ENCODE measurements at regions not wholly inside any gene's neighbourhood (a gene's known extent, or its start where the extent isn't known, plus 50 kb on each side); places are given as distances from the start of the nearest gene placed in this dataset.

GRCh38 chr13:44229371-44230030, 144.1 kb upstream of the SERP2 start:
- no peak for DNase-seq

GRCh38 chr13:44230071-44230470, 143.6 kb upstream of the SERP2 start:
- DNase-seq, result no peak

DNA sequence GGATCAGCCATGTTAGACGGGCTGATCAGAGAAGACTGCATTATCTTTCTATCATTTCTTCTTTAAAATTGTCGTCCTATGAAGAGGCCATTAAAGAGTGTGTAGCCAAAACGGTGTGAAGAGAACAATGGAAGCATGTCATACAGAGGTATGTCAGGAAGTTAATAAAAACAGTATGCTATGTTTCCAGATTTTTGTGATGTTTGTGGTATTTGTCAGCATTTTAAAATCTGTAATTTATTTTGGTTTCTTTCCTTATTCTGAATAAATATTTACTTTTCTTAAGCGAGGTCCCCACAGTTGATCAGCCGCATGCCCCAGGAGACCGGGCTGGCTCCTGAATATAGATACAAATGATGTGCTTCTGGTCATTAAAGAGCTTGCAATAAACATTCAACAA, 142.9 kb upstream of the SERP2 start:
- DNase-seq, result no peak

- DNase-seq, result no peak
Measured at GRCh38 chr13:44231786-44232516, 141.7 kb upstream of the SERP2 start.

GRCh38 chr13:44232774-44233173, 140.8 kb upstream of the SERP2 start:
- no peak for DNase-seq

- DNase-seq, result no peak
Measured at GRCh38 chr13:44234566-44234965, 139.1 kb upstream of the SERP2 start.

DNA sequence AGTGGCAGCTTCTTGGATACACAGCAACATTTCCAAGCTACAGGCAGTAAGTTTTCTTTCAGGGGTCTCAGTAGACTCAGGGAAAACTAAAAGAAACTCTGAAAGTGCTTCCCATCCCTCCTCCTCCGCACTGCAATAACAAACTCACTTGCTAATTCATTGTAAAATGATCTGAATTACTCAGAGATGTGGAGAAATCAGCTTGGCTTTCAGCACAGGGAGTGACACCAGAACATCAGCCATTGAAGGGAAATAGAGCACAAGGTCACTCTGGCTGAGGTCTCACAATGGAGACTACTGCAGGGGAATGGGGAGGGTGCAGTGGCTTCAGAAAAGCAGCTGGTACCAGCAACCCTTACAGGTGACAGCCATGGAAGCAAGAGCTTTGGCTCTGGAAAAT, 137.3 kb upstream of the SERP2 start:
- no peak for DNase-seq

DNA sequence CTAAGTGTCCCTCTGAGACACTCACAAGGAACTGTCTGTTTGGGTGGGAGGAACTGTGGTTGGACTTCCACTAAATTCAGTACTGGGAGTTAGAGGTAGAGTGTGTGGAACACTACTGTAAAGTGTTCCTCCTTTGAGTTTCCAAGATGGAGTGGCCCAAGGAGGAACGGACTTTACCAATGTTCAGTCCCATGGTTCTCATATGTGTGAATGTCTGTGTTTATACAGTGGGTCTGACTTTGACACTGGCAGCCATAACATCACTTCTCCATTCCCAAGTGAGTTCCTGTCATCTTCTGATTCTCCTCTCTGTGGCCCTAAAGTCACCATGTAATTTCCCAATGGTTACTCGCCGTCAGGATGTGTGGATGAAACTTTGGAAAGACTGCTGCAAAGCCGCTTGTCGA, 136.8 kb upstream of the SERP2 start:
- no peak for DNase-seq

GRCh38 chr13:44237276-44237767, 136.3 kb upstream of the SERP2 start:
- DNase-seq, result no peak

DNA sequence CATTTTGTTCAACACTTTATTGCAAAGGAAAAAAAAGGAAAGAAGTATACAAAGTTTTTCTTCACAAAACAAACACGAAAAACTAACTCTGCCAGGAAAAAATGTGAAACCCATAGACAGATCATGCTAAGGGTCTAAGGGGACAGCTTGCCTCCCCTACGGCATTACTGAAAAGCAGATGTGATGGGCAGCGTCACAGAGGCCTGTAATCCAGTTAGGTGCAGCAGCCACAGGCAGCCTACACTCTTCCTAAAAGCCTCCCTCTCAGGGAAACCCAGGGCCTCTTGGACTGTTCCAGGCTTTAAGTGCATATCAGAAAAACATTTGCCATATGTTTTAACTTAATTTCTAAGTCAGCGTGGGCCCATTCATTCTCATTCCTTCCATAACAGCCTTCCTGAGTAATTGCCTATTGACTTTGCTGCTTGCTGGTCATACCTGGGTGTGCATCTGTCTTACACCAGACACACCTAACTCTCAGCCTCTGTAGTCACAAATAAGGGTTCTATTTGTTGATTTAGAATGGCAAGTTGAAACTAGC, 135.7 kb upstream of the SERP2 start:
- no peak for DNase-seq

DNA sequence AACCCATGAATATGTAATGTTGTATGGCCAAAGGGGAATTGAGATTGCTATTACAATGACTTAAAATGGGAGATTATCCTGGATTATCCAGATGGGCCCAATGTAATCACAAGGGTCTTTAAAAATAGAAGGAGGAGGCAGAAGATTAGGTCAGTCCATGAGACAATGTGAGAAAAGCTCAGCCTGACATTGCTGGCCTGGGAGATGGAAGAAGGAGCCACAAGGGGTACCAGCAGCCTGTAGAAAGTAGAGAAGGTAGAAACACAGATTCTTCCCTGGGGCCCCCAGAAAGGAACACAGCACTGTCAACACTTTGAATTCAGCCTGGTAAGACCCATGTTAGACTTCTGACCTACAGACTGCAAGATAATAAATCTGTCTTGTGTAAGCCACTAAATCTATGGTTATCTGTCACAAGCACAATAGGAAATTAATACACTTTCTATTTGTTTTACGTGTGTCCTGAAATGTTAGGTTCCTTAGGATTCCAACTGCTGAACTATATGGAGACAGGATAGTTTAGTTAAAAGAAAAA, 132.9 kb upstream of the SERP2 start:
- DNase-seq, result no peak

DNA sequence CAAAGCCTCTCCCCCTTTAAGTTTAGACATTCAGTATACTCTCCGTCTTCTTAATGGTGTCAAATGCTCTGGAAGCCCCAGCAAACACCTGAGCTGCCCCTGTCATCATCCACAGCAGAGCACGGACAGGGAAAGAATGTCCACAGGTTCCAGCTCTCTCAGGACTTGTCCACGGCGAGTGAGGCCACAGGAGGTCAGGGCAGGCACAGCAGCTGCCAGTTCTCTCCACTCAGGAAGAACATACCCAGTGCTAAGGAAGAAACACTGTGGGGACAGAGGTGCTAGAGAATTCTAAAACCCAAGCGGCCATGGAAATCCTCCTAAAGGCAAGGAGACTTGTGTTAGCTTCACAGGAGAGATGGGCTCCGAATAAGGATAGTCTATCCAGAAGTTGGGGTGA, 132.0 kb upstream of the SERP2 start:
- no peak for DNase-seq

DNA sequence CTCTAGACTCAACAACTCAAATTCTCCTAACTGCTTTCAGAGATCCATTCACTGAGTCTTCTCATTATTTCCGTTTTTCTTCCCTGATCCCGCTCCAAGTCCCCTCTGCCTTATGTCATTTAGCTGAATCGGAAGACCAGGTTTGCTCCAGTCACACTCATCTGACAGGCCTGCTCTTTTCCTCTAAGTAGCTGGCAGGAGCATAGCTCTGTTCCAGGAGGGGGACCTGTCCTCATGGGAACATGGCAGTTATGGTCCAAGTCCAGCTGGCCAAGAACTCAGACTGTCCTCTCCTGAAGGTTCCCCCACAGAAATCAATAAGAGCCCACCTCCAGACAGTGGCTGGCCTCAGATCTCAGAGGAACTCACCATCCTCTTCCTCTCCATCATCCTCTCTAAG, 130.9 kb upstream of the SERP2 start:
- no peak for DNase-seq

DNA sequence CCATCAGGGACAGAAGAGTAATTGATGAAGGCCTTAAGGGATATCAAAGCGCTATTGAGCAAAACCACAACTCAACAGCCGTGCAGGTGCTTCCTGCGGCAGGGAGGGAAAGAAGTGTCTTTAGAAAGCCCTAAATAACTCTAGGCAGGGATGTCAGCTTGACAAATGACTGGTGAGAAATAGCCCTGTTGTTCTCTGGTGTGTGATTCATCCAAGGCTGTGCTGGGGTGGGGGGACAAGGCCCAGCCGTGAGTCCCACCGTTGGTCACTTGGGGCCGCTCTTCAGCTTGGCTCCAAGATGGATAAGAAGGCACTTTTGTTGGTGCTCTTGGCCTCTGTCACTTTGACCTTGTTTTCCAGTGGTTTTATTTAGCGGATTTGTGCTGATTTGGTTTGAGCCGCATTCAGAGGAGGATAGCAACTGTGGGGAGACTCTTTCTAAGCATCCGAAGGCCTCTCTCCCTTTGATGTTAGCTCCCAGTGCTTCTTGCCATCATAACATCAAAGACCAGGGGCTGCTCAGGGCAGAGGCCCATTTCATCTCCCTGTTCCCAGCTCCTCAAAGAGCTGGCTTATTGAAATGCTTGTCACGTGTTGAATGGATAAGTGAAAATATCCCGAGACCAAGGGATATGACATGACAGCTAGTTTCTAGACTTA, 130.3 kb upstream of the SERP2 start:
- DNase-seq, result no peak

DNA sequence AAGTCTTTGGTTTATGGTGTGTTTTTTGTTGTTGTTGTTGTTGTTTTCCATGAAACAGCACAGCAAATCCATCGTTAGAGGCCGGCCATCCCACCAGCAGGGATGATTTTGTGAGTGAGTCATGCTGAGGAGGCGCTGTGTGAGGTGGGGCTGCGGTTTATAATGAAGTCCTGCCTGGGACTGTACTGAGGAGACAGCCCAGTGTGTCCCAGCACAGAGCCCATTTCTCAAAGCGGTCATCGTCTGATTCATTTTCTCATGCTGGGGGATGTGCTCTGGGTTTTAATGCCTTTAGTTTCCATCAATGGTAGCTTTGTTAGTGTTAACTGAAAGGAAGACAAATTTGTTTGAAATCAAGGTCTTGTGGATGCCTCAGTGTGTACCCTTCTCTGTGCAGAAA, 129.3 kb upstream of the SERP2 start:
- DNase-seq, result no peak

DNA sequence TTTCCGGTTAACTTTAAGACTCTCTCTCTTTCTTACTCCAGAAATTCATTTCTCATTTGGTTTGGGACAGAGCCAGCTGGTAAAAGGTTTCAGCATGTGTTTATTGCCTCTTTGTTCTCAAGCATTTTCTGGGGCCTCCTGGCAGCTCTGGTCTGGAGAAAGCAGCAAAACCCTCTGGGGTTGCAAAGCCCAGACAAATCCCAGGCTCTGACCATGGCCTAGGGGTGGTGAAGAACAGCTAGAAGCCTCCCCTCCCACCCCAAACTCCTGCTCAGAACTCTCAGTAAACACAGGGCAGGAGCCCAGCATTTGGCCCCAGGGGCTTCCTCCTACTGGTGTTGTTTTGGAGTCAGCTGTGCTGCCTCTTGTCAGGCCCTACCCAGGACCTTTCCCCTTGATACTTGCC, 124.2 kb upstream of the SERP2 start:
- DNase-seq, result no peak

GRCh38 chr13:44252938-44253337, 120.7 kb upstream of the SERP2 start:
- DNase-seq, result no peak

DNA sequence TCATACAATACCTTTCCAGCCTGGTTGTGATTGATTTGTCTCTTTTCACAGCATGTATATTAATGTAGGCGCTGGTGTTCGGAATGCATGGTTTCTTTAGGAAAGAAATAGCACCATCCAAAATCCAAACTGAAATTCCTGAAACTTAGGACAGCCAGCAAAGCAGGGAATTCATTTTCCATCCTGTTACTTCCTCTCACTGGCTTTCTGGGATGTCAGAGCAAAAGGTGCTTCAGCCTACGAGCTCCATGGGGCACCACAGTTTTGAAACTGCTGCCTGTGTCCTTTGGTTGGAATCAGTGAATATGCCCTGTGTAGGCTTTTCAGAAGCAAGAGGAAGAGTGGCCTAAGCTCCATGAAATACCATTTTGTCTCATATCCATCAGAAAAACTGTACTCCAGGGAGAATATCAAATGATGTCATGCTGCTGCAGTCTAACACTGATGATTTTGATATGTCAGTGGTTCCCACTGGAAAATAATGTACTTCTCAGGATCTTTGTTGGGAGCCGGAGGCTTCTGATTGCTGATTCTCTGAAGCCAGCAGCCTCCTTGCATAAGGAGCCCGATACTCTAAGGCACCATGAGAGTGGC, 117.8 kb upstream of the SERP2 start:
- DNase-seq, result no peak

GRCh38 chr13:44257796-44258195, 115.8 kb upstream of the SERP2 start:
- DNase-seq, result no peak

DNA sequence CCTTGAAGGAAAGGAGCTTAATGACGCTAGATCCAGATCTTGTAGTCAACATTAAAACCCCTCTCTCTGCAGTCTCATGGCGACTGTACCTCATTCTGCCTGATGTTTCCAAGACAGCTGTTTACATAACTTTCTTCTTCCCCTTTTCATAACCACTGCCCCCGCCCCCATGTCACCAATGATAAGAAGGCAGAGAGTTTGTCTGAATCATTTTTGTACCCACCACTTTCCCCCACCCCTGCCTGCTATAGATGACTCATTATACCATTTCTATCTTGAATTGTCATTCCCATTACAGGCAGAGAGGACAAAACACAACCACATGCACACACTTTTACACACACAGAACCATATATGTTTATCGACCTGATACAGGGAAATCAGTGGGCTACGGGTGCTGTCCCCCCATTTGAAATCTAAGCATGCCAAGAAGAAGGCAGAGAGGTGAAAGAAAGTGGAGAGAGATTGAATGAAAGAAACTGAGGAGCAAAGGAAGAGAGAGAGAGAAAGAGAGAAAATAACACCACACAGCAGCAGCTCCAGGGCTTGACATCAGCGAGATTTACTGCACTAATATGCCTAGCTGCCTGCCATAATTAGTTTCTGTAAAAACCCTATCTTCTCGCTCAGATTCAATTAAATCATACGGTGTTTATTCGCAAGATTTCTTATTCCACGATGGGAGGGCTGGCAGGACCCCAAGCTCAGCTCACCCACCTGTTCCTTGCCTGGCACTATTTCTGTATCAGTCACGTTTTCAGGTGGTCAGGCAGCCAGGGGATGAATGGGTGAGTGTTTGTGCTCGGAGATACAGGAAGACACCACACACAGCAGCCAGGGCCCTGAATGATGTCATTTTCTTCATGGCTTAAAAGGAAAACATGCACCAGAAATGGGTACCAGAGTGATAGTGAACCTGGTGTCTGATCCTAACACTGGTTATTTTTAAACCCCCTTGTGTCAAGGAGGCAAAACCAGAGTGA, 114.3 kb upstream of the SERP2 start:
- no peak for DNase-seq

DNA sequence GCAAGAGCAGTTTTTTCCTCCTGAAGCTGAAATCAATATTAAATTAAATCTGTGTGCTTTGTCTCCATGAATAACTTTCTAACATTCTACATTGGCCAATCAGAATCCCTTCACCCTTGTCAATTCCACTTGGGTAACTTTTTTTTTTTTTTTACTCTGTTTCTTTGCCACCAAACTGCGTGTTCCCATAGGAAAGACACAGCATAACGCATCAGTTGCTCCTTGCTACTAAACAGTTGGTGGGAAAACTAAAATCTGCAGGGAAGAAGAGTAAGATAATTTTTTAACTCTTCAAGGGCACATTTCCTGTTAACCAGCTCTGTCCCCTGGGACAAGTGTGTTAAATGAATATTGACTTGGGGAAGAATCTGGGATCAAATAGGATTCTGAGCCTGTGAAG, 113.3 kb upstream of the SERP2 start:
- DNase-seq, result no peak
